MM.1S (cell line): ENCODE measurements at regions not wholly inside any gene's neighbourhood (a gene's known extent, or its start where the extent isn't known, plus 50 kb on each side); places are given as distances from the start of the nearest gene placed in this dataset.

Experiments used
- DNase-seq: peaks from one replicate; pipeline ENCODE4 v3.0.0-alpha.2; 2015
- H2AFZ ChIP-seq: fragments of 300-600 bp; sonication (generic); 2 replicates; pipeline ENCODE4 v1.6.0; 2016; ENCODE audit warnings: antibody characterized with exemption, low read length
- H3F3A ChIP-seq: fragments of 300-600 bp; sonication (generic); 2 replicates; pipeline ENCODE4 v1.6.1; 2016; ENCODE audit warnings: mild to moderate bottlenecking, antibody characterized with exemption, low read length, moderate library complexity, mixed read lengths; ENCODE audit not compliant: insufficient read depth
- H3K27ac ChIP-seq: fragments of 300-600 bp; sonication (generic); 2 replicates; pipeline ENCODE4 v1.5.1; 2016; ENCODE audit warnings: mild to moderate bottlenecking, low read length
- H3K27me3 ChIP-seq: fragments of 300-600 bp; sonication (generic); replicated peaks from 2 replicates; pipeline ENCODE4 v1.6.0; 2016; ENCODE audit warnings: low read length; ENCODE audit not compliant: insufficient read depth
- H3K36me3 ChIP-seq: fragments of 300-600 bp; sonication (generic); replicated peaks from 2 replicates; pipeline ENCODE4 v1.6.1; 2016; ENCODE audit warnings: mild to moderate bottlenecking, low read length, mixed read lengths; ENCODE audit not compliant: insufficient read depth
- H3K4me1 ChIP-seq: fragments of 300-600 bp; sonication (generic); 2 replicates; pipeline ENCODE4 v1.6.1; 2016; ENCODE audit warnings: low read length, mixed read lengths
- H3K4me2 ChIP-seq: fragments of 300-600 bp; sonication (generic); 2 replicates; pipeline ENCODE4 v1.6.0; 2016; ENCODE audit warnings: low read depth, low read length
- H3K4me3 ChIP-seq: fragments of 300-600 bp; sonication (generic); 2 replicates; pipeline ENCODE4 v1.5.1; 2016; ENCODE audit warnings: low read length, mixed read lengths
- H3K79me2 ChIP-seq: fragments of 300-600 bp; sonication (generic); 2 replicates; pipeline ENCODE4 v1.6.1; 2016; ENCODE audit warnings: mixed run types, low read length, mixed read lengths
- H3K9ac ChIP-seq: fragments of 300-600 bp; sonication (generic); 2 replicates; pipeline ENCODE4 v1.6.1; 2016; ENCODE audit warnings: low read length, mixed read lengths
- H3K9me2 ChIP-seq: fragments of 300-600 bp; sonication (generic); replicated peaks from 2 replicates; pipeline ENCODE4 v1.6.1; 2016; ENCODE audit warnings: mild to moderate bottlenecking, low read length, mixed read lengths; ENCODE audit not compliant: insufficient read depth
- H3K9me3 ChIP-seq: fragments of 300-600 bp; sonication (generic); replicated peaks from 2 replicates; pipeline ENCODE4 v1.6.1; 2016; ENCODE audit warnings: mild to moderate bottlenecking, low read length, mixed read lengths; ENCODE audit not compliant: insufficient read depth
- H4K20me1 ChIP-seq: fragments of 300-600 bp; sonication (generic); 2 replicates; pipeline ENCODE4 v1.6.1; 2016; ENCODE audit warnings: mild to moderate bottlenecking, low read length, moderate library complexity, mixed read lengths; ENCODE audit not compliant: insufficient read depth
- CTCF ChIP-seq: fragments of 300-600 bp; sonication (generic); IDR thresholded peaks from 2 replicates; pipeline ENCODE4 v1.5.1; 2016; ENCODE audit warnings: antibody characterized with exemption, low read length, mixed read lengths
- EZH2 ChIP-seq: fragments of 300-600 bp; sonication (generic); optimal IDR thresholded peaks from 2 replicates; pipeline ENCODE3; 2017; ENCODE audit warnings: low read depth, mild to moderate bottlenecking, antibody characterized with exemption, low read length, mixed read lengths
- EZH2phosphoT487 ChIP-seq: fragments of 300-600 bp; sonication (generic); IDR thresholded peaks from 2 replicates; pipeline ENCODE4 v1.6.1; 2018; ENCODE audit warnings: antibody characterized with exemption, low read length

- Histone ChIP-seq H3K9me3 (no peaks in the 10 kb centered on the region), H3K79me2 (no peaks in the 10 kb centered on the region), H3K27me3 (no peaks in the 10 kb centered on the region; the same call in 1 of the 2 replicates), H2AFZ (no peak overlapping the region), H3K9me2 (no peaks in the 10 kb centered on the region), H3K9ac (no peak overlapping the region), H3K36me3 (no peaks in the 10 kb centered on the region), H3K4me2 (no peak overlapping the region), H3F3A (no peaks in the 10 kb centered on the region), H3K4me1 (no peaks in the 10 kb centered on the region), H3K27ac (no peak overlapping the region), H3K4me3 (no peak overlapping the region), H4K20me1 (no peaks in the 10 kb centered on the region)
- TF ChIP-seq EZH2 = no peak
- no peak for TF ChIP-seq EZH2phosphoT487
- no peak for TF ChIP-seq CTCF
- DNase-seq = no peak
These were observed 194.6 kb downstream of the DLL1 start for GRCh38 chr6:170096191-170096802.

GRCh38 chr6:170095273-170095981 is 195.5 kb downstream of the DLL1 start:
- Histone ChIP-seq H3K4me2 (no peak overlapping the region), H3K4me1 (no peaks in the 10 kb centered on the region), H4K20me1 (no peaks in the 10 kb centered on the region), H3K27me3 (no peaks in the 10 kb centered on the region; the same call in 1 of the 2 replicates), H3K9me2 (no peaks in the 10 kb centered on the region), H3K9me3 (no peaks in the 10 kb centered on the region), H3K36me3 (no peaks in the 10 kb centered on the region), H3K79me2 (no peaks in the 10 kb centered on the region), H2AFZ (no peak overlapping the region), H3F3A (no peaks in the 10 kb centered on the region), H3K9ac (no peak overlapping the region), H3K4me3 (no peak overlapping the region), H3K27ac (no peak overlapping the region)
- TF ChIP-seq CTCF (no peak), EZH2phosphoT487 (no peak), EZH2 (no peak)
- no peak for DNase-seq

- H3K4me3 ChIP-seq = no peak overlapping the region
- no peaks in the 10 kb centered on the region for H4K20me1 ChIP-seq
- H3K4me1 ChIP-seq = no peaks in the 10 kb centered on the region
- H3F3A ChIP-seq = no peaks in the 10 kb centered on the region
- no peaks in the 10 kb centered on the region; the same call in 1 of the 2 replicates for H3K27me3 ChIP-seq
- H3K27ac ChIP-seq = no peak overlapping the region
- no peak overlapping the region for H3K4me2 ChIP-seq
- H3K9ac ChIP-seq = no peak overlapping the region
- H3K36me3 ChIP-seq = no peaks in the 10 kb centered on the region
- H3K9me3 ChIP-seq = no peaks in the 10 kb centered on the region
- H3K79me2 ChIP-seq = no peaks in the 10 kb centered on the region
- TF ChIP-seq EZH2 (no peak), CTCF (no peak), EZH2phosphoT487 (no peak)
- DNase-seq = no peak
- H3K9me2 ChIP-seq = no peaks in the 10 kb centered on the region
- no peak overlapping the region for H2AFZ ChIP-seq
These were observed 196.1 kb downstream of the DLL1 start for GRCh38 chr6:170094686-170095272.
